Epidermal melanocyte (primary cell): ENCODE measurements at regions not wholly inside any gene's neighbourhood (a gene's known extent, or its start where the extent isn't known, plus 50 kb on each side); places are given as distances from the start of the nearest gene placed in this dataset.
"Not testable (repeated sequence)": the region's sequence is repeated elsewhere in the genome, so short reads cannot be mapped to it uniquely, and the experiment has no call there.

Source experiments
- DNase-seq: peaks from one replicate; pipeline ENCODE4 v3.0.0; 2011; ENCODE audit warnings: low spot score; ENCODE audit not compliant: insufficient read length

GRCh38 chrX:40788698-40789097 is 53.4 kb upstream of the MED14 start:
- not testable (repeated sequence) for DNase-seq

- no peak for DNase-seq
Measured at GRCh38 chrX:40792433-40792832, 57.1 kb upstream of the MED14 start.

- not testable (repeated sequence) for DNase-seq
Measured at GRCh38 chrX:40794829-40795130, 59.4 kb upstream of the MED14 start.

- not testable (repeated sequence) for DNase-seq
Measured at GRCh38 chrX:40799745-40800144, 64.4 kb upstream of the MED14 start.

GRCh38 chrX:40805404-40805803 is 70.1 kb upstream of the MED14 start:
- DNase-seq: no peak

GRCh38 chrX:40806513-40807220 is 71.3 kb upstream of the MED14 start:
- no peak for DNase-seq

GRCh38 chrX:40807384-40807783 is 72.0 kb upstream of the MED14 start:
- DNase-seq: no peak

- DNase-seq: no peak
Measured at GRCh38 chrX:40808203-40808602, 72.9 kb upstream of the MED14 start.

- no peak for DNase-seq
Measured at GRCh38 chrX:40809210-40809609, 73.9 kb upstream of the MED14 start.

- not testable (repeated sequence) for DNase-seq
Measured at GRCh38 chrX:40815045-40815444, 79.7 kb upstream of the MED14 start.

GRCh38 chrX:40816906-40817305 is 81.6 kb upstream of the MED14 start:
- no peak for DNase-seq

- no peak for DNase-seq
Measured at GRCh38 chrX:40818236-40818635, 82.9 kb upstream of the MED14 start.

- DNase-seq: no peak
Measured at GRCh38 chrX:40821780-40822179, 86.4 kb upstream of the MED14 start.

- DNase-seq: peak; percentile 31
Measured at GRCh38 chrX:40827331-40827730, 92.0 kb upstream of the MED14 start.

- DNase-seq: no peak
Measured at GRCh38 chrX:40831750-40832149, 96.4 kb upstream of the MED14 start.

GRCh38 chrX:40832723-40833122 is 97.4 kb upstream of the MED14 start:
- DNase-seq: no peak

GRCh38 chrX:40834225-40834624 is 98.9 kb upstream of the MED14 start:
- DNase-seq: no peak

- DNase-seq: no peak
Measured at GRCh38 chrX:40835526-40835925, 100.2 kb upstream of the MED14 start.

- DNase-seq: no peak
Measured at GRCh38 chrX:40843643-40844042, 108.3 kb upstream of the MED14 start.

- no peak for DNase-seq
Measured at GRCh38 chrX:40844471-40844870, 109.1 kb upstream of the MED14 start.

GRCh38 chrX:40845331-40845911 is 110.1 kb upstream of the MED14 start:
- DNase-seq: no peak

- no peak for DNase-seq
Measured at GRCh38 chrX:40849906-40850823, 114.8 kb upstream of the MED14 start.
